SKM-1 (cell line): ENCODE measurements at regions not wholly inside any gene's neighbourhood (a gene's known extent, or its start where the extent isn't known, plus 50 kb on each side); places are given as distances from the start of the nearest gene placed in this dataset.
A peak's percentile ranks its signal among the peaks of the same experiment; 100 is the strongest.

Experiments used
- DNase-seq: peaks from one replicate; lab custom pipeline; 2025; ENCODE audit not compliant: unreplicated experiment; lab: John Stamatoyannopoulos, UW

- DNase-seq = no peak
Measured at GRCh38 chr5:159527546-159528254, 197.4 kb upstream of the IL12B start.

- DNase-seq = no peak
Measured at GRCh38 chr5:159531554-159532105, 201.3 kb upstream of the IL12B start.

DNA sequence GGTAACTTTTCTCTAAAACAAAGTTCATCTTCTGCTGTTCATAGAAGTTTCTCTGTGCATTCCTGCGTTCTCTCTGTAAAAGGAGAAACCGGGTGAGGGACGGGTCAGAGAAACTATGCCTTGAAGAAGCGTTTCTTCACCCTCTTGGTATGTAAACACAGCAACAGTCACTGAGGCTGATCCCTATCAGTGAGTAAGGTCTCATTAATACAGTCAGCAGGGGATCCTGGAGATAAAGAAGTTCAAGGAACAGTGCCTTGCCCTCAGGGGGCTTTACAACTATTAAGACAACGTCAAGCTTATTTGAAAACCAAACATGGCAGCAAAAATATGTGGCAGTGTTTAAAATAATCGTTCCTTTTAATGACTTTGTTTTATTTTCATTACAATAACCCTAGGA is 202.9 kb upstream of the IL12B start:
- no peak for DNase-seq

DNA sequence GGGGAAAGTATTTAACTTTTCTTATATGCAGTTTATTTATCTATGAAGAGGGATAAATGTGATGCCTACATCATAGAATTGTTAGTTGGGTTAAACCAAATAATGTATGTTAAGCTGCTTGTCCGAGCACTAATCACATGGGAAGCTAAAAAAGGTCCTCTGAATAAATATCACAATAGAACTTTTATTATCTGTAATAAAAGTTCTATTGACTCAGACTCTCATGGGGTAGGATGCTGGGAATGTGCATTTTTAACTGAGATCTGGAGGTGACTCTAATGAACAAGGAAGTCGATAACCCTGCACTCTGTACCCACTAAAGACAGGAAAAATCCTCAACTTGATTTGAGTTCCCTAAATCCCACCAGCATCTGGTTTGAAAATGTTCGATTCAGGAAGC is 205.9 kb upstream of the IL12B start:
- no peak for DNase-seq

DNA sequence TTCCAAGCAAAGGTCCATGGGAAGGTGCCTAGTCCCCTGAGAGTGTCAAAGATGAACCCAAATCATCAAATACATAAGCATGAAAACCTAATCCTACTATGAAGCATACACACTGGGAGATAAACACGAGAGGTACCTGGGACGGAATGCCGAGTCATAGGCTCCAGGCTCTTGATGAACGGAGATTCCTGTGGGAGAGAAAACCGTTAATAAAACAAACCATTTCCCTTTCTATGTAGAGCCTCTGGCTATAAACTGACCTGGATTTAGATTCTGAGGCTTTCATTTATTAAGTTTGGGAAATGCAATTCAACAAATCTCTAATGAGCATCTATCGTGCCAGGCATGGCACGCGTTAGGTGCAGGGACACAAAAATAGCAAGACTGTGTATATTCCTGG is 206.4 kb upstream of the IL12B start:
- no peak for DNase-seq

- DNase-seq = no peak
Measured at GRCh38 chr5:159539678-159540077, 209.4 kb upstream of the IL12B start.

- no peak for DNase-seq
Measured at GRCh38 chr5:159543326-159543725, 213.0 kb upstream of the IL12B start.

DNA sequence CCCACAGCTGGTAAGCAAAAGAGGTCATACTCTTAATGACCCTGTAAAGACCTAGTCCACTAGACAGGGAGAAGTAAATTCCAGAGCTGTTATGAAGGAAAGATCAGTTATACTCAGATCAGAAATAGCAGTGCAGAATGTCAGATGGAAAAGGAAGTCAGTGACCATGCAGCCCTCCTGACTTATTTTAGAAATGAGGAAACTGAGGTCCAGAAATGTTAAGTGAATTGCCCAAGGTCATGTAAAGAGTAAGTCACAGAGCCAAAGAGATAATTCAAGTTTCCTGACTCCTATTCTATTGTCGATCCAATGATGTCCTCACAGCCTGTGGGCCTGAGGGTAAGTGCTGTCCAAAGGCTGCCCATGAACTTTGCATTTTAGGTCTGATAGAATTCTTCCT is 214.9 kb upstream of the IL12B start:
- peak; percentile 80 for DNase-seq

DNA sequence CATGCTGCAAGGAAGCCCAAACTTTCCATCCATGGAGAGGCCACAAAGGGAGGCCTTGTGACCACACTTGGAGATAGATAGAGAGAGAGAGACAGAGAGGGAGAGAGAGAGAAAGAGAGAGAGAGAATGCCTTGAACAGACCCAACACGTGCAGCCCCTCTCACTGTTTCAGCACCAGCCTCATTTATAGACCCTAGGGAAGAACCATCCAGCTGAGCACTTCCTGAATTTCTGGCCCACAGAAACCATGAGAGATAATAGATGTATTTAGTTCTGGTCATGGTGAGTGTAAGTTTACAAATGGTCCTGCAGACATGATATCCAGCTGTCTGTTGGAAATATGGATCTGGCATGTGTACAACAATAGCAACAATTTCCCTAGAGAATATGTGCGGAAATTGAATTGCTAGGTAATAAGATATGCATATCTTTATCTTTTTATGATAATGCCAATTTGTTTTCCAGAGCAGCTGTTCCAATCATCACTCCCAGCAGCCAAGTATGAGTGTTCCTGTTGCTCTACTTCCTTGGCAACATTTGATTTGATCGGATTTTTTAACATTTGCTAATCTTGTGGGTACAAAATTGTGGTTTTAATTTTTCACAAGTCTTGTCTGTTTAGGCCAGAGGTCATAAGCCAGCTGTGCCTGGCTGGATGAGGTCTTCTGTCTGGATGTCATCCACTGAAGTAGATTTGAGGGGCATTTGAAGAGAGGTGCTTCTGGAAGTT is 217.3 kb upstream of the IL12B start:
- no peak for DNase-seq

GRCh38 chr5:159548517-159548916 is 218.2 kb upstream of the IL12B start:
- no peak for DNase-seq

DNA sequence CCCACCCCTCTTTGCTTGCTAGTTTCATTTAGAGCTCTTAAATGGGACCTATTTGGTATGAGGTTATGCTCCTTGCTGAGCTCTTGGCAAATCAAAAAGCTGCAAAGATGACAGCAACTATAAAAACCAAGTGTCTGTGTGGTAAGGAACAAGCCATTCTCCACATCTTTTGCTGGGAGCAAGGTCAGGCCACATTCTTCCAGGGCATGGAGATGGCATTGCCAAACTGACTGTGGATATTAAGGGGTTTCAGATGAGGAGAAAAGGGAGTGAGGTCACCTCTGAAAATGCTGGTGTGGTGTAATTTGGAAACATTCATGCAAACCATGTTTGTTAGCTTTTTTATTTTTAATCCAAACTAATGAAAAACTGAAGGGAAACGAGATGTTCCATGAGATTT is 218.8 kb upstream of the IL12B start:
- DNase-seq = no peak

GRCh38 chr5:159550951-159551350 is 220.7 kb upstream of the IL12B start:
- DNase-seq = no peak

GRCh38 chr5:159552751-159553150 is 222.5 kb upstream of the IL12B start:
- no peak for DNase-seq

DNA sequence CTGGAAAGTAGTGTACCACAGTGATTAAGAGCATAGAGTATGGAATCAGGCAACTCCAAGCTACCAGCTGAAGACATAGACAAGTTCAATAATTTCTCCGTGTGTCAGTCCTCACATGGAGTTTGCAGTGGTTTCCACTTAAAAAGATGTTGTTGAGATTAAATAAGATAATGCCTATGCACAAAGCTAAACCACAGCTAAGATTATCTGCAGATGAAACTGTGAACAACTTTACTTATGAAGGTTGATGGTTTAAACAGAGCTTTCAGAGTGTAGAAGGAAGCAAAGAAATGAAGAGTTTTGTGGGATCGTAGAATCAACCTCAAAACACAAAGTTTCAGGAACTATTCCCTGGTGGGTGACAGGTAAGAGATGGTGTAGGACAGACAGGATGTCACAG is 223.5 kb upstream of the IL12B start:
- DNase-seq = no peak

GRCh38 chr5:159555084-159555483 is 224.8 kb upstream of the IL12B start:
- DNase-seq = no peak

- no peak for DNase-seq
Measured at GRCh38 chr5:159559337-159559736, 229.1 kb upstream of the IL12B start.

GRCh38 chr5:159560088-159560487 is 229.8 kb upstream of the IL12B start:
- no peak for DNase-seq

DNA sequence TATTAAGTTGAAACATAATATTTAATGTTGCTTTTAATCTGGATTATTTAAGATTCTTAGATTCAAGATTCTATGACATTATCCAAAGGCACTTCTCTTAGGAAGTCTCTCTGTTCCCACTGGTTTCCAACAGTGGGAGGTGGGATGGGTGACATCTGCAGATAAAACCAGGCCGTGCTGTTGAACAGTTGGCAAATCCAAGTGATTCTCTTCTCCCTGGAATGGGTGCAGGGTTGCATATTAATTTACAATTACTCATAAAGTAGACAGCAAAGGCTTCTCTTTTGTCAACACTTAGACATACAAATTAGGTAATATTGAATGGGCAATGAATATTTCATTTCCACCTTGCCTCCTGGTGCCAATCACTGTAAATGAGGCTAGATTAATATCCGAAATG is 233.7 kb upstream of the IL12B start:
- DNase-seq = no peak

DNA sequence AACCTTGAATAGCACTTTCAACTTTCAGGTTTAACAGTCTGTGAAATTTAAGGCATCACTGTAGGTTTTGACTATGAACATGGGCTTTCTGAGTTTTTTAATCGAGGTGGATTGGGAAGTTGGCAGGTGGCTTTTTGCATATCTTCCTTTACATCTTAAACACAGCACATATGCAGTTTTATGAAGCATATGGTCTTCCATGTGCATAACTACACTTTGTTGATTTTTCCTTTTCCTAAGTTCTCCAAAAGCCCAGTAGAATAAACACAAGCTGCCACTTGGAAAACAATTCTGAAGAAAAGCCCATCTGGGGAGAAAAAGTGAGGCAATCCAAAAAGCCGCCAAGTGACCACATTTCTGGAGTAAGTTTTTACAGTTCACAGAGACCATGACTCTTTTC is 236.5 kb upstream of the IL12B start:
- no peak for DNase-seq

DNA sequence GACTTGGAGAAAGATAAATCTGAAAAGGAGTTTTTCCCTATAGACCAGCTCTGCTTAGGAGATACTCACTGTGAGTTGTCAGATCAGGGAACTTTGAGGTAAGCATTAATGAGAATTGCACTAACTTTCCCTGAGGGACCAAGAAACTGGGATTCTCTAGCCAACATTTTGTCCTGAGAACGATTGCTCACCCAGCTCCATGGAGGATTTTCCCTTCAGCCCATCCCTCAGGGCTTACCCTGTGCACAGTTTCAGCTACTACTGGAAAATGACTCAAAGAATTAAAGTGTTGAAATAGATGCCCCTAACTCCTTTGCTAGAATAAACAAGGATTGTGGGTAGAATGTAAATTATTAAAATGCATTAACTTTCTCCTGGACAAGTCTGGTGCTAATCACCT is 237.2 kb upstream of the IL12B start:
- DNase-seq = no peak

DNA sequence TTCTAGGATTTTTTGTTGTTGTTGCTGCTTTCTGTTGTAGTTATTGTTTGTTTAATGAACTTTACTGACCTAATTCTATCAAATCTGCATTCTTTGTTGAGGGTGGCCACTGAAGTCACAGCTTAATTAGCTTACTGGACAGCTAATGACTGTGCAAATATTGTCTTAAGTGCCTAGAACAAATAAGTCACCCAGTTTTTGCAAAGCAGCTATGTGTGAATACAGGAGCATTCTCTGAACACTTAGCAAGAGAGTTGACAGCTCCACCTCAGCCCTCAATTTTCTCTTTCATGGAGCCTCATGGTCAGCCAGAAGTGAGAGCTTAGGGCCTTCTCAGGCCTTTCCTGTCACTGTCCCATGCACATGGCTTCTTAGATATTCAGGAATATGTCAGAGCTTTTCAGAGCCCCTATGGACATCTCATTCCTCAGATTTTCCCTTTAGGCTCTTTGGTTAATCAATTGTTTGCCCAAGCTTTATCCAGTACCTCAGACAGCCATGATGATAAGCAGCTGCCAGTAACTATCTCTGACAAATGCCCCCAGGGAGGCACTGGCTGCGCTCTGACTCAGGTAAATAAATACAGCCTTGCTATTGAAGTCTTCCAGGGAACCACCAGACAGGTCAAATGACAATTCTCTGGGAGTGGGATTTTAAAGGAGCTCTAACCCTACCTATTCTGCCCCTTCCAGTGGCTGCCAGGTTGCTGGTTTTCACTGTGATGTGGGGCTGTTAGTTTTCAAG is 241.4 kb upstream of the IL12B start:
- no peak for DNase-seq

DNA sequence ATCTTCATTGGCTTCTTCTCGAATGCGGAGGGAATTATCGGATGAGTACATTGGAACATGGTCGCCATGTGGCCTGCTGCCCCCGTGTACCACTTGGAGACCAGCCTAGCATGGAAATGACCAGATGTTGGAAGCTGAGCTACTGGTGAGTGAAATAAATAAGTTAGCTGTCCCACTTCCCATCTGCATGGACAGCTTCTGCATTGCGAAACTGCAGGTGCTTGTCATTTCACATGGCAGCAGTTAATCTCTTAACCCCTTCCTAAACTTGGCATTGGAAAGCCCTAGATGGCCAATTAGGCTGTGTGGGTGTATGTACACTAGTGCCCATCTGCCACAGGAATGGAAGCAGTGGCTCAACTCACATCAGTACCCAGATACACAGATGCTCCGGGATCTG is 246.6 kb upstream of the IL12B start:
- no peak for DNase-seq
